GM18520 (cell line): ENCODE measurements at regions not wholly inside any gene's neighbourhood (a gene's known extent, or its start where the extent isn't known, plus 50 kb on each side); places are given as distances from the start of the nearest gene placed in this dataset.
A peak's percentile ranks its signal among the peaks of the same experiment; 100 is the strongest.

ENCODE experiments used
- ATAC-seq: cut with Tn5 transposase; IDR thresholded peaks from one replicate; pipeline ENCODE4 v1.9.1; 2021; ENCODE audit not compliant: unreplicated experiment

DNA sequence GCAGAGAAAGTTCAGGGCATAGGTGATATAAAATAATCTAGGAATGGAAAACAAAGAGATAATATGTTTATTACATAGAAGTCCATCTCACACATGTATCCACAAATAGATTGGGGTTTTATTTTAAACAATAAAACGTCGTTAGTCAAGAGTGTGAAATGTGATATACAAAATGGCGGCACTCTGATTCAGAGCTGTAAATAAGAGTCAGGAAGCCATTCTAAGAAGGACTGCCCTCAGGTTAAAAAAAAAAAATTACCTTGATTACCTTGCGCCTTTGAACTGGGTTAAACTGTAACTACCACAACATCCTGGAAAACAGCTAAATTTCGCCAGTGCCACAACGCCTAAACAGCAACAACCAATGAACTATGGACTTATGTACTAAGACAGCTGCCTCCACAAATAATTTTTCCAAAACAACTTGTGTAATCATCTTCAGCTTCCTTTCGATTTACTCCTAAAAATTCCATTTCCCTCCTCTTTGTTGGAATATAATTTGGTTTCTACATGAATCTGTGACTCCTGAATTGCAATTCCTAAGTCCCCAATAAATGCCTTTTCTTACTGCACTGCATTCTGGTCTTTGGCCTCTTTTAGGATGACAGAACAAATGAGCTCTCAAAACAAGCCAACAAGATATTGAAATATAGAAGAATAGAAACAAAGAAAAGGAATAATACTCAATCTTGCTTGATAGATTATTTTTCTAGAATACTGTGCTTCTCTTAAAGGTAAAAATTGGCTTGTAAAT is 1019.5 kb upstream of the MAP3K7 start:
- ATAC-seq: no peak

DNA sequence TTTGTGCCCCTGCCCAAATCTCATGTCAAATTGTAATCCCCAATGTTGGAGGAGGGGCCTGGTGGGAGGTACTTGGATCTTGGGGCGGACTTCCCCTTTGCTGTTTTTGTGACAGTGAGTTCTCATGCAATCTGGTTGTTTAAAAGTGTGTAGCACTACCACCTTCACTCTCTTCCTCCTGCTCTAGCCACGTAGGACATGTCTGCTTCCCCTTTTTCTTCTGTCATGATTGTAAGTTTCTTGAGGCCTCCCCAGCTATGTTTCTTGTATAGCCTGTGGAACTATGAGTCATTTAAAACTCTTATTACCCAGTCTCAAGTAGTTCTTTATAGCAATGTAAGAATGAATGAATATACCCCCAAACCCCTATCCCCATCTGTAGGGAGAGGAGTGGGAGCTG is 1013.7 kb upstream of the MAP3K7 start:
- ATAC-seq: no peak

- no peak for ATAC-seq
Measured at GRCh38 chr6:91590191-91590590, 1003.3 kb upstream of the MAP3K7 start.

- no peak for ATAC-seq
Measured at GRCh38 chr6:91580635-91581034, 993.8 kb upstream of the MAP3K7 start.

DNA sequence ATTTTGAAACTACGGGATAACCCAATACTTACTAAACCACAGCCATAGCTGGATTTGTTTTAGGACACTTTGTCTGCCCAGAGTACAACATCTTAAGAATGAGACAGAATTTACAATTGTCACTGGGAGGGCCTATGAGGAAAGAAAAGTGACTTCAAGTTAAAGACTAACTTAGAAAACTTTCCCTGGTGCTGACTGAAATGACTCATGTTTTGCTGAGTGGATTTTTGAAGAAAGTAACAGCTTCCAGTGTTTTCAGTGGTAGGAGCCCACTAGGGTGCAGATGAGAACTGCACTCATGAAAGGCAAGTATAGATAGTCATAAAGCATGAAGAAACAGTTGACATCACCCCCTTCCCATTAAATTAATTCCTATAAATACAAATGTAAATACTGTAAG is 988.2 kb upstream of the MAP3K7 start:
- ATAC-seq: peak; percentile 67

DNA sequence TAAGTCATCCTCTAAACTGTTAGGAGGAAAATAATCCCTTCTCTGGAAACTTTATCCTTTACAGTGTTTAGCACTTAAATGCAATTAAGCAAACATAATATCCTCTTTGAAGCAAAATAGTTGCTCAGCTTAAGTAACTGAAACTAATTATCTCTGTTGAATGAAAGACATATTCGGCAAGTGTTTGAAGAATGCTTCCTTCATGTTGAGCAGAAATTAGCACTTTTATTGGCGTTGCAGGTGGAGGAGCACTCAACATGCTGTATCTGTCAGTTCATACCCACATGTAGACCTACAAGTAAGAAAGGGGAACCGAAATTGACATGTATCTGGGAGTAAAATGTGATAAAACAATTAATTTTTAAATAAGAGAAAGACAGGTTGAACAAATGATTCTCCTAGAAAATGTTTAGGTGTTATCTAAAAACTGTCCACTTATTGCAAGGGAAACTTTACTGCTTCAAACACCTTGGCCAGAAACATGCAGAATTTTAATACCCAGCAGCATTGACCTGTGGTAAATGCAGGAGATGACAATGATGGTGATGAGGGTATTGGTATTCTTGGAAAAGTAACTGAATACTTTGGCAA is 987.0 kb upstream of the MAP3K7 start:
- ATAC-seq: no peak

DNA sequence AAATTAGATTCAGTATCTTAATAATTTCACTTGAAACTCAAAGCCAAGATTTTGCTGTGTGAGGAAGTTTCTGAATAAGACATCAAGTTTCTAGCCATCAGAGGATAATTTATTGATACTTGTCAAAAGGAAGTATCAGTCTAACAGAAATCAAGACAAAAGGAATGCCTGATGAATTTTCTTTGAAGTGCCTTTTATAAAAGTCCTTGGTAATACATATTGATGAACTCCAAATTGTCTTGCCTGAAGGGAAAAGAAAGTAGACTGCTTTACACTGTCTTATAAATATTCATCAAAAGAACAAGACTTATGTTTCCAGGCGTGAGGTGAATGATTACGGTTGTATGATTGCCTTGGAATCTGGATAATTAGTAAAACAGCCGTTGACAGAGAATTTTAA is 986.0 kb upstream of the MAP3K7 start:
- no peak for ATAC-seq

GRCh38 chr6:91569071-91569470 is 982.2 kb upstream of the MAP3K7 start:
- ATAC-seq: no peak

GRCh38 chr6:91566467-91566866 is 979.6 kb upstream of the MAP3K7 start:
- ATAC-seq: no peak

DNA sequence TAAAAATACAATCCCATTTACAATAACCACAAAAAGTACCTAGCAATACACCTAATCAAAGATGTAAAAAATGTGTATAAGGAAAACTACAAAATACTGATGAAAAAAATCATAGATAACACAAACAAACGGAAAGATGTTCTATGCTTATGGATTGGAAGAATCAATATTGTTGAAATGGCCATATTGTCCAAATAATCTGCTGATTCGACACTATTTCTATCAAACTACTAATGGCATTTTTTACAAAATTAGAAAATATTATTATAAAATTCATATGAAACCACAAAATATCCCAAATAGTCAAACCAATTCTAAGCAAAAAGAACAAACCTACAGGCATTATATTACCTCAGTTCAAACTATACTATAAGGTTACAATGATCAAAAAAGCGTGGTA is 978.3 kb upstream of the MAP3K7 start:
- no peak for ATAC-seq

DNA sequence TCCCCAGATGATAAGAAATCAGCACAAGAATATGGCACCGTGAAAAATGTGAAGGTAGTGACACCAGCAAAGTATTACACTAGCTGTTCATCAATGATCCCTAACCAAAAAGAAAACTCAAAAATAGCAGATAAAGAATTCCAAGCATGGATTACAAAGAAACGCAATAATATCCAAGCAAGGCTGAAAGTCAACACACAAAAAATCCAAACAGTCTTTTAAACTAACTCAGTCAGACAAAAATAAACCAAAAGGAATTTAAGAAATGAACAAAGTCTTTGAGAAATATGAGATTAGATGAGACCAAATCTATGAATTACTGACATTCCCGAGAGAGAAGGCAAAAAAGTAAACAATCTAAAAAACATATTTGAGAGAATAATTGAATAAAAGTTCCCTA is 976.1 kb upstream of the MAP3K7 start:
- ATAC-seq: no peak

- no peak for ATAC-seq
Measured at GRCh38 chr6:91560409-91560808, 973.5 kb upstream of the MAP3K7 start.

- ATAC-seq: no peak
Measured at GRCh38 chr6:91540902-91541301, 954.0 kb upstream of the MAP3K7 start.

DNA sequence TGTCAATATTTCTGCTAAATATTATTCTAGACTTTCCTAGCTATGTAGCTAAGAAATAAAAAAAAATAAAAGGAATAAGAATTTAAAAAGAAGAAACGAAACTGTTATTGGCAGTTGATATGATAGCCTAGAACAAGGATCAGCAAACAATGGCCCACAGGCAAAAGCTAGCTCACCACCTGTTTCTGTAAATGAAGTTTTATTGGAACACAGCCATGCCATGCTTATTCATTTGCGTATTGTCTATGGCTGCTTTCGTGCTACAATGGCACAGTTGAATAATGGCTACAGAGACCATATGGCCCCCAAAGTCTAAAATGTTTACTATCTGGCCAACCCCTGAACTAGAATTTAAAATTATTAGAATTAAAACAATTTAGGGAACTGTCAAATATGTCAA is 952.6 kb upstream of the MAP3K7 start:
- no peak for ATAC-seq

- ATAC-seq: no peak
Measured at GRCh38 chr6:91538622-91539021, 951.8 kb upstream of the MAP3K7 start.

DNA sequence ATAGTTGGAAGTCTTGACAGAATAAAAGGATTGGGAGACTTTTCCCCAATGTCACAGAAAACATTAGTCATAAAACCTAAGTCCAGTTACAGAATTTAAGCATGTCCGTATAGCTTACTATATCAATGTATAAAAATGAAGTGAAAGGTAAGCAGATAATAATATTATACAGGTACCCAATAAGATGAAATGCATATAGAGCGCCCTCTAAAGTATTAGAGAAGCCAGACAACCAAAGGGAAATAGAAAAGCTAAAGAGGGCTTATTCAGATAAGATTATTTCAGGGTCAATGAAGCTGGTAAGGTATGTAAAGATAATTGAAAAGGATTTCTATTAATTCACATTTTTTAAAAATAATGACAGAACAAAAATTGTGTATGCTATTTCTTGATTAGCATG is 947.7 kb upstream of the MAP3K7 start:
- ATAC-seq: no peak

- no peak for ATAC-seq
Measured at GRCh38 chr6:91523511-91523910, 936.6 kb upstream of the MAP3K7 start.

DNA sequence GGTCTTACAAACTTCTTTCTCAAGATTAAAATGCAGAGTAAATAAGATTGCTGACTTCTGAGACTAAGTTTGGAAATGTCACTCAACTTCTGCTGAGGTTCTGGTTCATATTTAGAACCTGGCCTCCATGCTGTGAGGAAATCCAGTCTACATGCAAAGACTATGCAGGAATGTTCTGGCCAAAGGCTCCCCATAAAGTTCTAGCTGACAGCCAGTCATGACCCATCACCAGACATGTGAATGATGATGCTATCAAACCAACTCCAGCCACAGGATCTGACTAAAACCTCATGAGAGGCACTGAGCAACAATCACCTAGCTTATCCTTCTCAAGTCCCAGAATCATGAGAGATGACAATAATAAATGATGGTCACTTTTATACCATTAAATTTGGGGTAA is 935.1 kb upstream of the MAP3K7 start:
- no peak for ATAC-seq

DNA sequence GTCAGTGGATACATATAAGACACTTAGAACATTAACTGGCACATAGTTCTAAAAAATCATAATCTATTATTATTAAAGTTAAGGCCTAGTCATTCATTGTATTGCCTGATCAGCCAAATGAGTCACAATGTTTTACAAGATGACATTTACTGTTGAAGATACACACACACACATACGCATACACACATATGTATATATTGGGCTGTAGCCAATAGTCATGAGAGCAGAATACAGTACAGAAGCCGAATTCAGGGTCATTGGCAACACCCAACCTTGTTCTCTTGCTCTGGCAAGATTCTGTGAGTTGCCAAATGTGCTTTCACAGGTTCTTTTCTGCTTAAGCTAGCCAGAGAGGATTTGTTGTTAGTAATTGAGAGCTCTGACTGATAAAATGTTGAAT is 922.8 kb upstream of the MAP3K7 start:
- ATAC-seq: no peak

GRCh38 chr6:91509039-91509438 is 922.2 kb upstream of the MAP3K7 start:
- no peak for ATAC-seq

DNA sequence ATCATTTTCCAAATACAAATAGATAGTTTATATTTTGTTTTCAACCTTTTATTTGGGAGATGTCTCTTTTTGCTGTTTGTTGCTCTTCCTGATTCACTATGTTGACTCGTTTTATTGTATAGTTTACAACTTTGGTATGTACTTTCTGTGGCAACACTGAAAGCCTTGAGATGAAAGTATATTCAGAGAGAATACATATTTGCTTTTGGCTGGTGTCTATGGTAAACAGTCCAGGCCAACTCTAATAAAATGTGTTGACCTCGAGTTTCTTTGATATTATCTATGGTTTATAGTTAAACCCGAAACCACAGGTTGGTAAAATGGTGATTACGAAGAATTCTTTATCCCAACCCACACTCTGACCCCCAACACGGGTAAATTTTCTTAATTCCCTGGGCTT is 919.6 kb upstream of the MAP3K7 start:
- no peak for ATAC-seq

- no peak for ATAC-seq
Measured at GRCh38 chr6:91505199-91505598, 918.3 kb upstream of the MAP3K7 start.

DNA sequence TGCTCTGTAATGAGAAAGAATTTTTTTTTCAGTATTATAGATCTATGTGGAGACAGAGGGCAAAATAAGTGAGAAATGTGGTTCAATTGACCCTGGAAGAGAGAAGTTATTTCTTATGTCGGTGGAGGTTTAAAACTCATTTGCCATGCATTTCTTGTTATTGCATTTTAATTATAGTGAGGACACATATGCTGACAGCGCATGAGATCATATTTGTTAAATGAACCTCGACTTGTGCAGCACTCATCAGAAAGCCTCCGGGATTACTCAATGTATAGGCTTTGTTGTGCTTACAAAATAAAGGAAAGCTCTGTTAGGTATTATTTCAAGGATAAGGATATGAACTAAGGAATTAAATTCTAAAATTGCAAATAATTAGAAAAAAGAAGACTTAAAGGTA is 915.1 kb upstream of the MAP3K7 start:
- no peak for ATAC-seq
